ENCODE measurements at regions not wholly inside any gene's neighbourhood (a gene's known extent, or its start where the extent isn't known, plus 50 kb on each side); places are given as distances from the start of the nearest gene placed in this dataset.

DNA sequence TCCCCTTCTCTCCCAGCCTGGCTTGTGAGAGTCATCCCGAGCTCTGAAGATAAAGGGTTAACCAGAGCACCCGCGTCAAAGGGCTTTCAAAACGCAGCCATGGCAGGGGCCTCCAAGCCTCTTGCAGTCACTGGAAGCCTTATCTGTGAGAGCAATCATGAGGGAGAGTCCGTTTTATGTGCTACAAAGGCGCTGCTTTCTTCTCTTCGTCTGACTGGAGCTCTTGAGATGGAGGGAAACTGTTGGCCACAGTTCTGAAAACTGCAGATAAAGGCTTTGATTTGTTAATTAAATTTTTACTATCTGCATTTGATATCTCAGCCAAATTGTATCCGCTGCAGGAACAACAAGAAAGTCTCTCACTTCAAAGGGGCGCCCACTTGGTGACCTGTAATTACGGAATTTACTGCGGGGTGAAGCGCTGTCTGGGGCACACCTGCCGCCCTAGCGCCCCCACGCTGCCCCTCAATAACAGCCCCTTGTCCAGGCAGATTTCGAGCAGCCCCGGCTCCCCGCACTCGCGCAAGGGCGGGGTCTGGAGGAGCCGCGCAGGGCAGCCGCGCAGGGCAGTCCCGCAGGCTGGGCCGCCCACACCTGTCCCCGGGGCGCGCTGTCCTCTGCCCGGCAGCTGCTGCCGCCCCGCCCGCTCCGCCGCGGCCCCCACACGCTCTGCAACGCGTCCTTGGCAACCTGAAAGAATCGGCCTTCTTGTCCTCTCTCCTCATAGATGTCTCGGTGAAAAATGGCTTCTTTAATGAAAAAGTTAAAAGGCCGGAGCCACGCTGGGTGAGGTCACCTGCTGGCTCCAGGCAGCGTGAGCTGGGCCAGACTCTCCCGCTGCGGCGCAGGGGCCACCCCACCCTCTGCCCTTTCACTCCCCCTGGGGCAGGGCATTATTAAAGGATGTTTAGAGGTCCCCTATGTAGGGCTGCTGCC is 217.9 kb downstream of the VAPA start:
- TF ChIP-seq, protein P1, sequence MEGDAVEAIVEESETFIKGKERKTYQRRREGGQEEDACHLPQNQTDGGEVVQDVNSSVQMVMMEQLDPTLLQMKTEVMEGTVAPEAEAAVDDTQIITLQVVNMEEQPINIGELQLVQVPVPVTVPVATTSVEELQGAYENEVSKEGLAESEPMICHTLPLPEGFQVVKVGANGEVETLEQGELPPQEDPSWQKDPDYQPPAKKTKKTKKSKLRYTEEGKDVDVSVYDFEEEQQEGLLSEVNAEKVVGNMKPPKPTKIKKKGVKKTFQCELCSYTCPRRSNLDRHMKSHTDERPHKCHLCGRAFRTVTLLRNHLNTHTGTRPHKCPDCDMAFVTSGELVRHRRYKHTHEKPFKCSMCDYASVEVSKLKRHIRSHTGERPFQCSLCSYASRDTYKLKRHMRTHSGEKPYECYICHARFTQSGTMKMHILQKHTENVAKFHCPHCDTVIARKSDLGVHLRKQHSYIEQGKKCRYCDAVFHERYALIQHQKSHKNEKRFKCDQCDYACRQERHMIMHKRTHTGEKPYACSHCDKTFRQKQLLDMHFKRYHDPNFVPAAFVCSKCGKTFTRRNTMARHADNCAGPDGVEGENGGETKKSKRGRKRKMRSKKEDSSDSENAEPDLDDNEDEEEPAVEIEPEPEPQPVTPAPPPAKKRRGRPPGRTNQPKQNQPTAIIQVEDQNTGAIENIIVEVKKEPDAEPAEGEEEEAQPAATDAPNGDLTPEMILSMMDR (conservative IDR thresholded peaks at IDR 0.05): no peak
- TF ChIP-seq EZH2 (IDR thresholded peaks at IDR 0.05; ENCODE audit: low read depth): no peak
